DND-41 (cell line): ENCODE measurements at regions not wholly inside any gene's neighbourhood (a gene's known extent, or its start where the extent isn't known, plus 50 kb on each side); places are given as distances from the start of the nearest gene placed in this dataset.

Experiments
- EZH2 ChIP-seq: IDR thresholded peaks from 3 replicates; pipeline ENCODE4 v1.6.1; 2012; ENCODE audit warnings: borderline replicate concordance, low read depth, mild to moderate bottlenecking, moderate library complexity, low read length, inconsistent platforms; ENCODE audit not compliant: severe bottlenecking
- TF ChIP-seq, protein P1 (sequence below): IDR thresholded peaks from 2 replicates; pipeline ENCODE4 v1.5.1; 2012; ENCODE audit warnings: borderline replicate concordance, low read length, moderate library complexity, mild to moderate bottlenecking; ENCODE audit not compliant: poor library complexity, severe bottlenecking; ENCODE audit errors: extremely low read depth

GRCh38 chr1:38656726-38657125 is 202.8 kb downstream of the RRAGC start:
- TF ChIP-seq, protein P1, sequence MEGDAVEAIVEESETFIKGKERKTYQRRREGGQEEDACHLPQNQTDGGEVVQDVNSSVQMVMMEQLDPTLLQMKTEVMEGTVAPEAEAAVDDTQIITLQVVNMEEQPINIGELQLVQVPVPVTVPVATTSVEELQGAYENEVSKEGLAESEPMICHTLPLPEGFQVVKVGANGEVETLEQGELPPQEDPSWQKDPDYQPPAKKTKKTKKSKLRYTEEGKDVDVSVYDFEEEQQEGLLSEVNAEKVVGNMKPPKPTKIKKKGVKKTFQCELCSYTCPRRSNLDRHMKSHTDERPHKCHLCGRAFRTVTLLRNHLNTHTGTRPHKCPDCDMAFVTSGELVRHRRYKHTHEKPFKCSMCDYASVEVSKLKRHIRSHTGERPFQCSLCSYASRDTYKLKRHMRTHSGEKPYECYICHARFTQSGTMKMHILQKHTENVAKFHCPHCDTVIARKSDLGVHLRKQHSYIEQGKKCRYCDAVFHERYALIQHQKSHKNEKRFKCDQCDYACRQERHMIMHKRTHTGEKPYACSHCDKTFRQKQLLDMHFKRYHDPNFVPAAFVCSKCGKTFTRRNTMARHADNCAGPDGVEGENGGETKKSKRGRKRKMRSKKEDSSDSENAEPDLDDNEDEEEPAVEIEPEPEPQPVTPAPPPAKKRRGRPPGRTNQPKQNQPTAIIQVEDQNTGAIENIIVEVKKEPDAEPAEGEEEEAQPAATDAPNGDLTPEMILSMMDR: no peak
- no peak for TF ChIP-seq EZH2
